IPS-NIHi7 (cell line): ENCODE measurements at regions not wholly inside any gene's neighbourhood (a gene's known extent, or its start where the extent isn't known, plus 50 kb on each side); places are given as distances from the start of the nearest gene placed in this dataset.

Source experiments
- DNase-seq: peaks from one replicate; pipeline ENCODE4 v3.0.0; 2012; ENCODE audit warnings: mixed read lengths; ENCODE audit errors: extremely low spot score

DNA sequence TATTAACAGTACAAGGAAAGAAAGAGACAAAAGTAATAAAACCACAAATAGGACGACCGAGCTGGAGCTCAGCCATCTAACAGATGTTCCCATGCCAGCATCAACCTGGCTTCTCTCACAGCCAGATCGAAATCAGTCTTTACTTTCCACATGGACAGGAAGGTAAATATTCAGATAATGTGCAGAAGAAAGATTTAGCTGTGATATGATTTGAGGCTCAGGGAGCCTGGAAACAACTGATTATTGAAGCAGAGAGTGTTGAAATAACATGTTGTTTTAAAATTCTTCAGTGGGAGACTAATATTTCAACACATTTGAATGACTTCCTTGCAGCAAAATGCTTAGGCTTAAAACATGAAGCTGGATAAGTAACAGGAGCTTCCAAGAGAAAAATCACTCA, 546.8 kb downstream of the ETS1 start:
- DNase-seq: no peak

DNA sequence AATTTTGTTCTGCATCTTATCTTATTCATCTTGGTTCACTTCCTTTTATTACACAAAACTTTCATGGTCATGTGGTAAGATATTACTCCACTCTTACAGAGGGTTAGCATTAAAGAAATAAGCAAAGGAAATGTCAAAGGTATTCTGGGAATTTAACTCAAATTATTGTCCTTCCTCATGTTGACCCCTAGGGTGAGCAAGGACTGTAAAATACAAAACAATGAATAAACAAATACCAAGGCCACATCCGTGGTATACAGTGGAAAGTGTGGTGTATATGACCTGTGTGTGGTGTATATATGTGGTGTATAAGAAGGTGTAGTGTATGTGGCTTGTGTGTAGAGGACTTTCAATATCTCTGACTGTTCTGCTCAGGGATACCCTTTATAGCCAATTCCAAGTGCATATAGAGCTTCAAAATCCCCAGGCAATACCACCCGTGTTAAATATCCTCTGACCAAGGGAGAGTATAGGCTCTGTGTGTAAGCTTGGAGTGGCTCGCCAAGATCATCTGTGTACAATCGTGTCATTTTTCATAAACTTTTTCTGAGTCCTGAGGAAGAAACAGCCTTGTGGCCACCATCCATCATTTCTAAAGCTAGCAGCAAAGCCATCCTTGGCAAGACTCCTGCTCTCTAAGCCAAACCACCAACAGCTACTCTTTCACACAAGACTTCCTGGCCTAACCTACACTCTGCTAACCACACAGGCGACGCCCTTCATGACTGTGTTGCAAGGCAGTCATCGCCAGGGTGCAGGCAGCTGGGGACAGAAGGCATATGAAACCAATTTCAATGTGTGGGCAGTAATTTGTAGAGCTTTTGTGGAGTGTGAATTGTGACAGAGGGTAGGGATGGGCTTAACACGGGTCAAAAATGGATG, 548.0 kb downstream of the ETS1 start:
- no peak for DNase-seq

DNA sequence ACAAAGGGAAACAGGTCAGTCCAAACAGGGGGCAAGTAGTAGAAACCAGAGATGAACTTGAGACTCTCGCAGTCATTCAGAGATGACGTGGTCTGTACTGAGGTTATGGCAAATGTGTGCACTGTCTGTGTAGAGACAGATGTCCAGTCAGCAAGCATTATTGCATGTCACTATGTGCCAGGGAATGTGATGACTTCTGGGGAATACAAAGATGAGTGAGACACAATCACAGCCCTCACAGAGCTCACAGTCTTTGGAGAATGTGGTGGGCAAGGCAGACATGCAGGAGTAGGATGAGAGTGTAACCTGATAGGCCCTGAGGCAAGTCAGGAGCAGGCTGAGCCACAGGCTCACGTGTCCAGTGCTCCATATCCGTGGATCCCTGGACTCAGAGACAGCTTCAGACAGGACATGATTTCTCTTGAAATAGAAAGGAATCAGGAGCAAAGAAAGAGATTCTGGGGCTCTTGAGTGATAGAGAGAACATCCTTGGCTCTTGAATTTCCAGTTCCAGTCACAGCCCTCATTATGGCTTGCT, 550.7 kb downstream of the ETS1 start:
- DNase-seq: no peak

- DNase-seq: no peak
Observed at GRCh38 chr11:128036006-128036405, 551.4 kb downstream of the ETS1 start.

DNA sequence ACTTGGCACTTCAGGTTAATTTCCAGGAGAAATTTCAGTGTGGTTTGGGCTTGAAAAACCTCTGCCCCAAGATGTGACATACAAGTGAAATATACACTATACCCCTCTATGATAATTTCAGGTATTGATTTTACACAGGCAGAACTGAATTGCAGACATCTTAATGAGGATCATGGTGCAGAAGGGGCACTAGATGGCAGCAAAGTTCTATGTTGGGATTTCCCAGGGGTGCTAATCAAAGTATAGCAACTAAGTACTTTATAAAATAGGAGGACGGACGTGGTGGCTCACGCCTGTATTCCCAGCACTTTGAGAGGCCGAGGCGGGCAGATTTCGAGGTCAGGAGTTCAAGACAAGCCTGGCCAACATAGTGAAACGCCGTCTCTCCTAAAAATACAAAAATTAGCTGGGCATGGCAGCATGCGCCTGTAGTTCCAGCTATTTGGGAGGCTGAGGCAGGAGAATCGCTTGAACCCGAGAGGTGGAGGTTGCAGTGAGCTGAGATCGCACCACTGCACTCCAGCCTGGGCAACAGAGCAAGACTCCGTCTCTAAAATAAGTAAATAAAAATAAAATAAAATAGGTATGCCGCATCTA, 555.7 kb downstream of the ETS1 start:
- peak; percentile 63 for DNase-seq

DNA sequence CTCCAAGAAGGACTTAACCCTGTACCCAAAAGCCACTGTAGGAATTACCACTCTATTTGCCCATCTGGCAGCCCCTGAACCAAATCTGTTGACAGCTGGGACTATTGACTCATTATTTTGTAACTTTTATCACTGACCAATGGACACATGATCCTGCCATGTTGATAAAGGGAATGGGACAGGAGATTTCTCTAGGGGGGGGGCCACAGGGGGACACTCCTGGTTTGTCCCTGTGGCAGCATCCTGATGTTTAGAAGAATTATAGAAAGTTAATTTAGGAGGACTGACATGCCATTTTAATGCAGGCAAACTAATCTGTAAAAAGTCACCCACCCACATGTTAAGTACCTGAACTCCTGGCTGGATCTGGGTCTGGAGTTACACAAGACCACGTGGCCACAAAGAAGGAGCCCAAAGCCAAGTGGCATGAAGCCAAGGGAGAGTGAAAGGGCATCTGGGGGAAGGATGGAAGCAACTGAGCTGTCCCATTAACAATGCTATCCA, 558.1 kb downstream of the ETS1 start:
- DNase-seq: no peak

GRCh38 chr11:128026596-128026995, 560.8 kb downstream of the ETS1 start:
- no peak for DNase-seq

GRCh38 chr11:128022761-128023160, 564.6 kb downstream of the ETS1 start:
- no peak for DNase-seq

DNA sequence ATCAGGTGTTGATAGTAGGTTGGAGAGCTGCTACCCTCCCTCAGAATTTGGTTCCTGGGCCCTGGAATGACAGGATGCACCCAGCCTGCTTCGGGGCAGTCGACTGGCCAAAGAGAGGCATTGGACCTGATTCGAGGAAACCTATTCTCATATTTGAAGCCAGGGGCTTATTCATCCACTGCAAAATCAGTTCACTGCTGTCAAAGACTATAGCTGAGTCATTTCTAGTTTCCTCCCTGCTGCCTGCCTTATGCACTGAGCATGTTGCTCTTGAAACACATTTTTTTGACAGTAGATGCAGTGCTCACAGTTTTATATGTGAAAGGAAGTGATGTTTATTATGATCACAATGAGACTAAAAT, 565.4 kb downstream of the ETS1 start:
- no peak for DNase-seq

DNA sequence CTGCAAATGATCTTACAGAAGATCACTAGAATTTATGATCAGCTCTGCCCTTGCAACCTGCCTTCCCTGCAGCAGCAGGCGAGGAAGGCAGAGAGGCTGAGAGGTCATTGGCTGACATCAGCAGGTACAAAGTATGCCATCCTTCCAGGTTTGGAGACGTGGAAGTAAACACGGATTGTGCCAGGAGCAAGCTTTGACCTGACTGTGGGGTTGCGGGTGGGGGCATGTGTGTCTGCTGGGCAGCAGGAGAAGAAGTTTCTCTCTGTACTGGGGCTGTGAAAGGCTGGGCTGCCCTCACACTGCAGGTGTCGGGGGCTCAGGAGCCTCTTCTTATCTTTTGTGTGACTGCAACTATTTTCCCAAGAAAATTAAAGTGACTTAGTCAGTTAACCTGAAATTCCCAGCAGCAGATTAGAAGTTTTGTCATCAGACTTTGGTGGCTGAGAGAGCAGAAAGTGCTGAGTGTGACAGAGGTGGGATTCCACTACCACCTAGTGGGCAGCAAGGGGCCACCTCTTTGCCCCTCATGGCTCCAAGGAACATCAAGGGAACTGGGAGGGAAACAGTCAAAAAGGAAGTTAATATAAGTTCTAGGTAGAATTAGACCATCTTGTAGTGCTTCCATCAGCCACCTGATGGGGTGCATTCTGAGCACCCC, 565.9 kb downstream of the ETS1 start:
- DNase-seq: peak; percentile 67

- DNase-seq: no peak
Observed at GRCh38 chr11:128018692-128019091, 568.7 kb downstream of the ETS1 start.

- DNase-seq: no peak
Observed at GRCh38 chr11:128005562-128005961, 581.8 kb downstream of the ETS1 start.

DNA sequence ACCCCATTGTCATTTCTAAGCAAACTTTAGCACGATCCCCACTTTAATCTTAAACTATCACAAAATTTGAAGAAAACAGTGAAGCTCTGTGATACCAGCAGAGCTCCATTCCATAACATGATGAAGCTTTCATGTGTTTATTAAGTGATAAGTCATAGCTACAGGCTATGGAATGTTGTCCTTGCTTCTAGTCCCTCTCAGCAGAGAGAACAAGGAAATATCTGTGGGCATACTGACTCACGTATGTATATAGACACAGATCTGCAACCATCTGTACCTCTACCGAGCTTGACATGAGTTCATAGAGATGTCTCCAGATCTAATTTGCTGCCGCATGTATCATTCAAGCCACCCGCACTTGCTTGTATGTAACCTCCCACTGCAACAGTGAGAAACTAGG, 588.9 kb downstream of the ETS1 start:
- DNase-seq: no peak

GRCh38 chr11:127997594-127997993, 589.8 kb downstream of the ETS1 start:
- no peak for DNase-seq

DNA sequence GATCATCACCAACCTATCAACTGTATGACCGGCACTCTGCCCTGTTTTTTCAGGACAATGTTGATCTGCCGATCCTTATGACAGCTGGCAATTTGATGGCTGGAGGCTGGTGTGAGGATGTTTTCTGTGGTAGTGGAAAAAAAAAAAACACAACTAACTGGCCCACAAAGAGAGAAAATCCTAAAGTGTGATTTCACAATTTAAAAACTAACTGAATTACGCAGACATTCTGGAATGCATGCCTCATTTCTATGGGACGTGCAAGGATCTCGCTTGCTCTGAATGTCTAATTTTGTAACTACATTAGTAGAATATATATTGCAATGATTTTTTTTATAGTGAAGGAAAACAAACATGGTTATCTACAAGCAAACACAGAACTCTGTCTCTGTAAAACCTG, 590.5 kb downstream of the ETS1 start:
- DNase-seq: no peak

GRCh38 chr11:127995921-127996320, 591.4 kb downstream of the ETS1 start:
- DNase-seq: no peak

DNA sequence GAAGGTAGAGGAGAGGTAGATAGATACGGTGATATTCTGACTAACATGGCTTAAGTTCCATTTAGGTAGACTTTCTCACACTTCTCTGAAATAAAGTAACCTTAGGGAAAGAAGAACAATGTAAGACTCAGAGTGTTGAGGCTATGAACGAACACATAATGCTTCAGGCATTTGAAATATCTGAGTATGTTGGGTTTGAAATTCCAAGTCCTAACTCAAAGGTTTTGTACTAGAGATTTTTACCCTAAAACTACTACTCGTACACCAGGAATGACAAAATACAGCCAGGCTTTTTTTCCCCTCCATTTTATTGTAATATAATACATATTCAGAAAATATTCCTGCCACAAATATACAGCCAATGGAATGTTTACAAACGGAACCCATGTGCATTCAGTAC, 592.6 kb downstream of the ETS1 start:
- no peak for DNase-seq

GRCh38 chr11:127993788-127994187, 593.6 kb downstream of the ETS1 start:
- peak; percentile 52 for DNase-seq

DNA sequence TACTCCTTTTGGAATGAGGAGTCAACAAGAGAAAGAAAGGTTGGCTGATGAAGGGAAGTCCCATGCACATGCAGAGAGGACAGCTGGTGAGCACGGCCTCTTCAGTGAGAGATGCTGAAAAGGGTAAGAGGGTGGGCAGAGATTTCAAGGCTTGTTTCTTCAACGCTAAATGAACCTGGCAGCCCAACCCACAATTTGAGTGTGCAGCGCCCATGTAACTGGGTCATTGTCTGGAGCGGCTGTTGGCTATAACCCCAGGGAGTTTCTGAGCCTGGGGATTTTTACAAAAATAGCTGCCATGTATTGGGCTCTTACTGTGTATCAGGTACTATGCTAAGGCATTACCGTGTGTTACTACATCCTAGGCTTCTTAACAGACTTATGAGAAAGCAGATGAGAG, 594.1 kb downstream of the ETS1 start:
- DNase-seq: no peak

- DNase-seq: no peak
Observed at GRCh38 chr11:127986073-127986472, 601.3 kb downstream of the ETS1 start.

DNA sequence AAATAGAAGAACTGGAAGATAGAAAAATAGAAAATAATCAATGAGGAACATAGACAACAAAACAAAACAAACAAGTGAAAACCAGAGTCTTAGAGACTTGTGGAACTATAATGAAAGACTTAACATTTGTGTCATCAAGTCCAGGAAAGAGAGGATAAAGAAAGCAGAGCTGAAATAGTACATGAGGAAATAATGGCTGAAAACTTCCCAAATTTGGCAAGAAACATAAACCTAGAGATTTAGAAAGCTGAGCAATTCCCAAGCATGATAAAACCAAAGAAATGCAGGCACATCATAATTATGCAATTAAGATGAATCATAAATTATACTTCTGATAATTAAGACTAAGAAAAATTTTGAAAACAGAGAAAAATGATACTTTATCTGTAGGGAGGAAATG, 614.5 kb downstream of the ETS1 start:
- no peak for DNase-seq

GRCh38 chr11:127971448-127971847, 615.9 kb downstream of the ETS1 start:
- no peak for DNase-seq

- no peak for DNase-seq
Observed at GRCh38 chr11:127966821-127967220, 620.5 kb downstream of the ETS1 start.
